Naive B cell (primary cell): ENCODE measurements at regions not wholly inside any gene's neighbourhood (a gene's known extent, or its start where the extent isn't known, plus 50 kb on each side); places are given as distances from the start of the nearest gene placed in this dataset.
A peak's percentile ranks its signal among the peaks of the same experiment; 100 is the strongest.

ENCODE experiments used
- ATAC-seq, 2 donors: fragments of 150-1000 bp; cut with Tn5 transposase; 2 replicates each; pipeline ENCODE4 v1.10.0; 2021; ENCODE audit warnings: low read depth in 2 of 2, mild to moderate bottlenecking in 2 of 2, moderate library complexity in 2 of 2
- DNase-seq: peaks from one replicate; pipeline ENCODE4 v3.0.0; 2022
- H3K27ac Mint-ChIP-seq, 6 donors: one replicate each; pipeline ENCODE4 v1.8.0; 2020 to 2022; ENCODE audit warnings: mild to moderate bottlenecking in 6 of 6, mixed read lengths in 6 of 6, moderate library complexity in 5 of 6, inconsistent platforms in 2 of 6
- H3K27me3 Mint-ChIP-seq, 3 donors: one replicate each; pipeline ENCODE4 v1.8.0; 2021 to 2022; ENCODE audit warnings: mixed read lengths in 3 of 3, mild to moderate bottlenecking in 1 of 3
- H3K36me3 Mint-ChIP-seq, 2 donors: one replicate each; pipeline ENCODE4 v1.8.0; 2020 to 2022; ENCODE audit warnings: mixed read lengths in 2 of 2, inconsistent platforms in 1 of 2, mild to moderate bottlenecking in 1 of 2
- H3K4me1 Mint-ChIP-seq, 3 donors: one replicate each; pipeline ENCODE4 v1.8.0; 2020 to 2022; ENCODE audit warnings: mixed read lengths in 3 of 3, inconsistent platforms in 1 of 3, mild to moderate bottlenecking in 1 of 3, moderate library complexity in 1 of 3
- H3K4me3 Mint-ChIP-seq, 8 donors: one replicate each; pipeline ENCODE4 v1.8.0; 2020 to 2022; ENCODE audit warnings: mild to moderate bottlenecking in 8 of 8, mixed read lengths in 8 of 8, moderate library complexity in 8 of 8, inconsistent platforms in 2 of 8
- H3K9me3 Mint-ChIP-seq, 7 donors: one replicate each; pipeline ENCODE4 v1.8.0; 2020 to 2022; ENCODE audit warnings: mixed read lengths in 7 of 7, mild to moderate bottlenecking in 5 of 7, inconsistent platforms in 2 of 7, moderate library complexity in 1 of 7

DNA sequence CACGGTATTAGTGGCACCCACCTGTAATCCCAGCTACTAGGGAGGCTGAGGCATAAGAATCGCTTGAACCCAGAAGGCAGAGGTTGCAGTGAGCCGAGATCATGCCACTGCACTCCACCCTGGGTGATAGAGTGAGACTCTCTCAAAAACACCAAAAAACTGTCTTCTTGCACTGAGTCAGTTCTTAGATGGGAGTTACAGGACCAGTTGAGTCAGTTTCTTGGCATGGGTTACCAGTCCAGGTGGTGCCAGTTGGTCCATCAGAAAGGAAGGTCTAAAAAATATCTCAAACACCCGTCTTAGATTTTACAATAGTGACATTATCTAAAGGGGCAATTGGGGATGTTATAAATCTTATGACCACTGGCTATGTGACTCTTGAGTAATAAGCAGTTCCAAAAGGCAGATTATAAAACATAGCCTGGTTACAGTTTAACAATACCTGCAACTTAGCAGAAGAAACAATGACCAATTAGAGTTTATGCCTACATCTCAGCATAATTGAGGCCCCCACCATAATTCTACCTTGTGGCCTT, 206.9 kb upstream of the FGGY start:
- Mint-ChIP-seq H3K4me1 (no peaks in the 10 kb centered on the region), H3K27me3 (no peaks in the 10 kb centered on the region), H3K36me3 (peaks cover 0 to 8% of the 10 kb centered on the region in 2 donors), H3K27ac (no peak overlapping the region), H3K4me3 (no peak overlapping the region), H3K9me3 (peaks cover 0 to 16% (median 4%) of the 10 kb centered on the region in 7 donors)
- no peak for ATAC-seq
- no peak for DNase-seq

DNA sequence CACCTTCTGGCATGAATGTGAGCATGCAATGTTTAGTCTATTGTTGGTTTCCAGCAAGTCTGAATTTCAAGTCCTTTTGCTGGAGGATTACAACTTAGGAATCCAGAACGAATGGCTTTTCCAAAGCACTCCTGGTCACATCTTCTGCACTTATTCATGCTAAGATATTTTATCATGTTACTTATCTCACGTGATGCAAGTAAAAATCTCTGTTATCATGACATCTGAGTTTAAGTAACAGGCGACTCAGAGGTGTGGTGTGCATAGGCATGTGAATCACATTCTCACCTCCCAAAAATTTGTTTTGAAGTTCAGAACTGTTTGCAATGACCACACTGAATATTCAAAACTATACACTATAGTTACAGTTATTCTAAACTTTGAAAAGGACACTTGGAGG, 204.8 kb upstream of the FGGY start:
- ATAC-seq (no peak), DNase-seq (no peak)
- peaks cover 12 to 19% (median 19%) of the 10 kb centered on the region in 3 donors for H3K4me1 Mint-ChIP-seq
- no peaks in the 10 kb centered on the region for H3K27me3 Mint-ChIP-seq
- peaks cover 0 to 16% (median 1%) of the 10 kb centered on the region in 7 donors for H3K9me3 Mint-ChIP-seq
- H3K4me3 Mint-ChIP-seq: no peak overlapping the region
- H3K27ac Mint-ChIP-seq: no peak overlapping the region
- peaks cover 0 to 8% of the 10 kb centered on the region in 2 donors for H3K36me3 Mint-ChIP-seq

DNA sequence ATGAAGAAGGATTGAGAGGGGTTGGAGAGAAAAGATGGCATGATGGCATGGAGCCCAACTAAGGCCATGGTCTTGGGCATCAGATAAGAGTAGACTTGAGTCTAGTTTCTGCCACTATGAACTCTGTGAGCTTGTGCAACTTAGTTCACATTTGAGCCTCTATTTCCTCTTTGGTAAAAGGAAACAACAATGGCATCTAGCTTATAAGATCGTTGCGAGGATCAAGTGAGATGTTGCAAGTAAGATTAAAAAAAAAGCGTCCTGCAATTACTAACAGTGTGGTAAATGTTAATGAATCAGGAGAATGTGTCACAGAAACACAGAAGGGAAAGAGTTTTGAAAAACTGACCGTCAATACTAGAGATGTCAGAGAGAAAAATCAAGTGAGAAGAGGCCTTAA, 202.9 kb upstream of the FGGY start:
- H3K36me3 Mint-ChIP-seq: peaks cover 0 to 7% of the 10 kb centered on the region in 2 donors
- ATAC-seq (no peak), DNase-seq (no peak)
- H3K27me3 Mint-ChIP-seq: no peaks in the 10 kb centered on the region
- no peak overlapping the region for H3K4me3 Mint-ChIP-seq
- peaks cover 0 to 7% (median 0%) of the 10 kb centered on the region in 7 donors for H3K9me3 Mint-ChIP-seq
- H3K4me1 Mint-ChIP-seq: peaks cover 12 to 23% (median 21%) of the 10 kb centered on the region in 3 donors
- peak overlapping the region in 1 of 6 donors; percentile 7 for H3K27ac Mint-ChIP-seq

DNA sequence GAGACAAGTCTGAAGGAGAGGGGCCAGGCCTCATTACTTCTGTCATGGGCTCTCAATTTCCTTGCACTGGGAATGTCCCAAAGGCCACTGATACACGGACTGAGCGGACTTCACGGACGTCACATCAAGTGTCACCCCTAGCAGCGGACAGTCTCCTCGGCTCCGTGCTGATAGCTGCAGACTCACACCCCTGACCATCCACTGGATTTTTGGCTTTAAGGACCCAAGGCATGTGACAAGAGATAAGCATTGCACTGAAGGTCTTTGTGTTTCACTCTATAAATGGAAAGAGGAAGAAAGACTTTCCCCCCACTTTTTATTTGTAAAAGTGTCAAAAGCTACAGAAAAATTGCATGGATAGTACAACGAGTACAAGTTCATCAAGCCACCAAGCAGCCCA, 200.4 kb upstream of the FGGY start:
- H3K36me3 Mint-ChIP-seq: no peaks in the 10 kb centered on the region
- H3K9me3 Mint-ChIP-seq: no peaks in the 10 kb centered on the region
- H3K27ac Mint-ChIP-seq: peak overlapping the region in 1 of 6 donors; percentile 81
- ATAC-seq (peak in 1 of 2 donors; percentile 48), DNase-seq (no peak)
- peak overlapping the region in 6 of 8 donors; percentile 17 to 82 (median 62) for H3K4me3 Mint-ChIP-seq
- peaks cover 12 to 23% (median 21%) of the 10 kb centered on the region in 3 donors for H3K4me1 Mint-ChIP-seq
- no peaks in the 10 kb centered on the region for H3K27me3 Mint-ChIP-seq

DNA sequence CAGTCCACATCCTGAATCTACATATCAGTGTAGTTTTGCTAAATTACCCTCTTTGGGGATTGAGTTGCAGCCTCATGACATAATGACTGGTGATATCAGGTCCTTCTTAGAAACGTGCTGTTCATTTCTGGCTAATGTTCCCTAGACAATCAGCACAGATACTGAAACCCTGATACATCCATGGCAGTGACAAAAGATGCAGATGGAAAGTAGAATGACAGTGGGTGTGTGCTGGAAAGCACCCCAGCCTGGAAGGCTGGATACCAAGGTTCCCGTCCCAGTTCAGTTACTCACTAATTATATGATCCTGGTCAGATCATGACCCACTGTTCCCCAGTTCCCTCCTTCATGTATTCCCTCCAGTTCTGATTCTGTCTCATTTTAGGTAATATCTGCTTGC, 198.2 kb upstream of the FGGY start:
- no peaks in the 10 kb centered on the region for H3K27me3 Mint-ChIP-seq
- no peak for DNase-seq
- H3K9me3 Mint-ChIP-seq: no peaks in the 10 kb centered on the region
- H3K27ac Mint-ChIP-seq: no peak overlapping the region
- no peak overlapping the region for H3K4me3 Mint-ChIP-seq
- ATAC-seq: no peak
- H3K36me3 Mint-ChIP-seq: no peaks in the 10 kb centered on the region
- H3K4me1 Mint-ChIP-seq: peaks cover 12 to 23% (median 21%) of the 10 kb centered on the region in 3 donors

DNA sequence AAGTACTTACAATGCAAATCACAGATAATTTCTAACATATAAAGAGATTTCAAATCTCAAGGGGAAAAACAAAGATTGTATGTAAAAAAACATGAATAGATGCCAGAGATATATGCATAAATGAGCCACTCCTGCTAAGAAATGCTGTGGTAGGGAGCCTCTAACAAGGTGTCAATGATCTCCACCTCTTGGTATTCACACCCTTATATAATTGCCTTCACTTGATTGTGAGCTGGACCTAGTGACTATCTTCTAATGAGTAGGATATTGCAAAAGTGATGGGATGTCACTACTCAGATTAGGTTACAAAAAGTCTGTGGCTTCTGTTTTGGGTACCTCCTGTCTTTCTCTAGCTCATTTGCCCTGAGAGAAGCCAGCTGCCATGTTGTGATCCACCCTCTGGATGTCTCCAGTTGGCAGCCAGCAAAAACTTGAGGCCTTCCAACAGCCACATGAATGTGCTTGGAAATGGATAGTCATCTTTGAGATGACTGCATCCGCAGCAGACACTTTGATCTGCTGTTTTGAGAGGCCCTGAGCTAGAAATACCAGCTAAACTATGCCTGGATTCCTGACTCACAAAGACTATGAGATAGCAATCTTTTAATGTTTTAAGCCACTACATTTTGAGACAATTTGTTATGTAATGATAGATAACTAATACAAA, 196.1 kb upstream of the FGGY start:
- Mint-ChIP-seq H3K4me1 (peaks cover 12 to 17% (median 15%) of the 10 kb centered on the region in 3 donors), H3K9me3 (no peaks in the 10 kb centered on the region), H3K36me3 (no peaks in the 10 kb centered on the region), H3K27ac (peak overlapping the region in 1 of 6 donors; percentile 22), H3K4me3 (no peak overlapping the region), H3K27me3 (no peaks in the 10 kb centered on the region)
- no peak for ATAC-seq
- DNase-seq: no peak

DNA sequence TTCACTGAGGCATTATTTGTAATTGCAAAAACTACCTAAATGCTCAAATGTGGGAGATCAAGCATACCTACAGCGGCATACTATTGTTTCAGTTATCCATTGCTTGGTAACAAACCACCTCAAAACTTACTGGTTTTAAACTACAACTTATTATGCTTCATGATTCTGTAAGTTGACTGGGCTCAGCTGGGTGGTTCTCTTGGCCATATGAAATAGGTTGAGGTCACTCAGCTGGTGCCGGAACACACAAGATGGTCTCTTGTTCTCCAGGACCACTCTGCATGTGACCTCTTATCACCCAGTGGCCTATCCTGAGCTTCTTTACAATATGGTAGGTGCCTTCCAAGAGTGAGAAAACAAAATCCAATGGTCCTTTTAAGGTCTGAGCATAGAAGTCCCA, 195.4 kb upstream of the FGGY start:
- H3K27me3 Mint-ChIP-seq: no peaks in the 10 kb centered on the region
- H3K4me3 Mint-ChIP-seq: no peak overlapping the region
- H3K36me3 Mint-ChIP-seq: no peaks in the 10 kb centered on the region
- DNase-seq: no peak
- H3K9me3 Mint-ChIP-seq: no peaks in the 10 kb centered on the region
- peaks cover 5 to 10% (median 9%) of the 10 kb centered on the region in 3 donors for H3K4me1 Mint-ChIP-seq
- H3K27ac Mint-ChIP-seq: peak overlapping the region in 1 of 6 donors; percentile 22
- no peak for ATAC-seq

DNA sequence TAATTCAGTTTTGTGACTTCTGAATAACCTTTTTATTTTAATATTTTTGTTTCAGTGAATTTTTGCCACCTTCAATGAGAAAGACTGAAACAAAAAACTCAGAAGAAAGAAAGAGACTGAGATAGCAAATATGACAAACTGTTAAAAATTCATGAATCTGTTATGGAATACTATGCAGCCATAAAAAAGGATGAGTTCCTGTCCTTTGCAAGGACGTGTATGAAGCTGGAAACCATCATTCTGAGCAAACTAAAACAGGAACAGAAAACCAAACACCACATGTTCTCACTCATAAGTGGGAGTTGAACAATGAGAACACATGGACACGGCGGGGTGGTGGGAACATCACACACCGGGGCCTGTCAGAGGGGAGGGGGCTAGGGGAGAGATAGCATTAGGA, 193.4 kb upstream of the FGGY start:
- Mint-ChIP-seq H3K4me1 (no peaks in the 10 kb centered on the region), H3K27ac (no peak overlapping the region), H3K4me3 (no peak overlapping the region), H3K9me3 (no peaks in the 10 kb centered on the region), H3K27me3 (no peaks in the 10 kb centered on the region), H3K36me3 (no peaks in the 10 kb centered on the region)
- ATAC-seq: no peak
- DNase-seq: no peak

DNA sequence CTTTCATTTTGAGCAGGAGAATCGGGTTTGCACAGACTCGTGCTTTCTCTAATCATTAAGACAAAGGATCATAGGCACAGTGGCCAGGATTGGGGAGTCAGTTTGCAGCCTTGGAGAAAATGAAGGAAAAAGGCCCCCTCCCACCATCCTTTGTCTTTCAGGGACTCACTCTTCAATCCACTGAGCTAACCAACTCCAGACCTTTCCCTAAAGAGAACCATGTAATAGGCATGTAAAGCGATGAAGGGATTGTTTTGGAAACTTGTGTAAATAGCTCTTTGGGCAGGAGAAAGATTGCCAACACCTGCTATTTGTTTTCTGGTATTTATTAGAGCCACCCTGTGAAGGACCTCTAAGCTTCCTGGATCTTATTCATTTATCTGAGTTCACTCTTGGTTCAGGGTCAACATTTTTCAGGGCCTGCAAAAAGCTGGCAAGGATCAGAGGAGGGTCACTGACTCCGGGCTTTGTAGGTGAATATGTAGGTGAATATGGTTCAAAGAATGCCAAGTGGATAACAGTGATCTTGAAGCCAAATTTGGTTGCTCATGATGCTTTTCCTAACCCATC, 192.6 kb upstream of the FGGY start:
- no peak for ATAC-seq
- no peaks in the 10 kb centered on the region for H3K9me3 Mint-ChIP-seq
- no peaks in the 10 kb centered on the region for H3K4me1 Mint-ChIP-seq
- no peaks in the 10 kb centered on the region for H3K36me3 Mint-ChIP-seq
- no peak for DNase-seq
- H3K27me3 Mint-ChIP-seq: no peaks in the 10 kb centered on the region
- no peak overlapping the region for H3K4me3 Mint-ChIP-seq
- H3K27ac Mint-ChIP-seq: no peak overlapping the region

DNA sequence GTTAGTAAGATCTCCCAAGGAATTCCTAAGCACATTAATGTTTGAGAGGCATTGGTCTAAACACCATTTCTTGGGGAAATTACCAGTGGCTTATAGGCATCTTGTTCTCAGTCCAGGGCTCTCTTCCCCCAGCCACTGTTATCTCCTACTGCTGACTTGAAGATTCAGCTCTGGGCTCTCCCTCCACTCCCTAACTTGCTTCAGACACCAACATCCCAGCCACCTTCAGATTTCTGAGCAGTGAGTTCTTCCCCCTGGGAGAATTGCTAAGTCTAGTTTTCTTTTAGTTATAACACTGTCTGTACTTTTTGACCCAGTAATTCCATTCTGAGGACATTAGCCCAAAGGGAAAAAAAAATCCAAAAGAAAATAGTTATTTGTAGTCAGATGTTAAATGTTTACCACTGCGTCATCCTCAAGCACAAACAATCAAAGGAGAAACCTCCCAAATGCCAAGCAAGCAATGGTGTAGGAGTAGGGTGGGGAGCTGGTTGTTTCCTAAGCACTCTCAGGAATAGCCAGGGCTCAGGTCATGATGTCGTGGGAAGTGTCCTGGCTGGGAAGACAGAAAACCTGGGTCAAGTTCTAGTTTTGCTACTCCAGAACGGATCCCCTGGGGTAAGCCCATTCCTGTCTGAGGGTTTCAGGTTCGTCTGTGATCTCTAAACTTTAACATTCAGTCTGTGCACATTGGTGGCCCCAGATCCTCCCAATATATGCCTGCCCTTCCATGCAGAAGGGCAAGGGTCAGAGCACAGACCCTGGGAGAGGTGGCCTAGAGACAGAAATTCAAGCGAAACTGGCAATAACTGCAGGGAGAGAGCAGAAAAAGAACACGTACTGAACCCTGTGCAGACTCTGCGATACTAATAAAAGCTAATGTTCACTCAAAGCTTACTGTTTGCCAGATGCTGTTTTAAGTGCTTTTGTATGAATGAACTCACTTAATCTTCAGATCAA, 191.1 kb upstream of the FGGY start:
- ATAC-seq: no peak

DNA sequence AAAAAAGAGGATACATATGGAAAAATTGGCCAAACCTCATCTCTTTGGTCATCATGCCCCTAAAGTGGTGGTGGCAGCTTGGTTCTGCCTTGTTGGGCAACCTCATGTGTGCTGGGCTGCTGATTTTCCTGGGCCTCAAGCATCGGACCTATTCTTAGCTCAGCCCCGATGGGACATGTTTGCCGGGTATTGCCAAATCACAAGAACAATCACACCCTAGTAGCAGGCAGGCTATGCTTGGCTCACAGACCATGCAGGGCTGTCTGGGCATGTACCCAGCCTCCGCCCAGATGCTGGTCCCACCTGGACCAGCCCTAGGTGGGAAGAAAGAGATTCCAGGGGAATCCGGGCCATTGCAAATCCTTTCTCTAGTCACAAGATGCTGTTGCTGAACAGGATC, 189.4 kb upstream of the FGGY start:
- ATAC-seq (no peak), DNase-seq (no peak)
- Mint-ChIP-seq H3K36me3 (no peaks in the 10 kb centered on the region), H3K27ac (no peak overlapping the region), H3K27me3 (no peaks in the 10 kb centered on the region), H3K4me1 (no peaks in the 10 kb centered on the region), H3K4me3 (no peak overlapping the region), H3K9me3 (no peaks in the 10 kb centered on the region)

More for the DNA sequence above, 191.1 kb upstream of the FGGY start:
- H3K4me3 Mint-ChIP-seq: no peak overlapping the region
- H3K9me3 Mint-ChIP-seq: no peaks in the 10 kb centered on the region
- no peak overlapping the region for H3K27ac Mint-ChIP-seq
- no peaks in the 10 kb centered on the region for H3K27me3 Mint-ChIP-seq
- no peaks in the 10 kb centered on the region for H3K36me3 Mint-ChIP-seq
- no peaks in the 10 kb centered on the region for H3K4me1 Mint-ChIP-seq
- DNase-seq: no peak

DNA sequence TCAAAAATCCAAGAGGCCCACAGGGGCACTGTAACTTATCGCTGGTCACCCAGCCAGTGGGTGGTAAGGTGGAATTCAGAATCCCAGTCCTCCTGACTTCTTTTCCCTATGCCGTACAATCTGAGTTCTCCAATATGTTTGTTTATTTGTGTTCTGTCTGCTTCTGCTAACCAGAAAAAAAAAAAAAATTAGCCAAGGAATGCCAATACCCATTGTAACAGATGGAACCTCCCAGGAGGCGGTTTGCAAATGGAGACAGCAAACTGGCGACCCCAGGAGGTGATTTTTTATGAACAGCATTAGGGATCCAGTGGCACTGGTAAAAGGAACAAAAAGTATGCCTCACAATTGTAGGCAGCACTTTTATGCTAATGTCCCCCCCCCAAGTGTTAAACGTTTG, 189.0 kb upstream of the FGGY start:
- Mint-ChIP-seq H3K27ac (no peak overlapping the region), H3K4me3 (no peak overlapping the region), H3K9me3 (no peaks in the 10 kb centered on the region), H3K27me3 (no peaks in the 10 kb centered on the region), H3K36me3 (no peaks in the 10 kb centered on the region), H3K4me1 (no peaks in the 10 kb centered on the region)
- ATAC-seq (no peak), DNase-seq (no peak)

DNA sequence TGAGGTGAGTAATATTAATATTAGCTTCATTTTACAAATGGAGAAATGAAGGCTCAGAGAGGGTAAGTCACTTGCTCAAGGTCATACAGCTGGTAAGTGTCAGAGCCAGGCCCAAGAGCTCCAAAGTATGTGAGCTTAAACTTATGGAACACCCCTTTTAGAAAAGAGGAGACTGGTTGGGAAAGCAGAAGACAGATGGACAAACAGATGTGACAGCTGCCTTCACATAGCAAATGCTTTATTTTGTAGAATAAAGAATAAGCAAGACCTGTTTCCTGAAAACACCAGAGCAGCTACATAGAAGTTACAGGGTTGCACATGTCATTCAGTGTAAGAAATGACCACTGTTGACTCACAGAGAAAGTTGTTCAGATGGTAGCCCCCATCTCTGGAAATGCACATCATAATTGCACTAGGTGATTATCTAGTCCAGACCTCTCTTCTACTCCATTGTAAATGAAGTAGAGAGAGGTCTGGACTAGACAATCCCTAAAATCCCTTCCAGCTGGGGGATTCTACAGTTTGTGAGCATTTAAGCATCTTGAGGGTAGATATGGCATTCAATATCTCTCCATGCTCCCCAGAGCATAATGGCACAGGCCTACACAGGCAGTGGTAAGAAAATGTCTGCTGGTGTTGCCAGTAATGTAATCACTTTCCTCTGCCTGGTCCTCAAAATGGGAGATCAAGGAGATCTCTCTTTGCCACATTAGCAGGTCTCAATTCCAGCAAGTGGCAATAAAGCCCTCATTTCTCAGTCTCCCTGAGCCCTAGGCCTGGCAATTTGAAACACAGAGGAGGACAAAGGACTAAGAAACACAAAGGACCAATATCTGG, 188.2 kb upstream of the FGGY start:
- Mint-ChIP-seq H3K4me1 (no peaks in the 10 kb centered on the region), H3K9me3 (no peaks in the 10 kb centered on the region), H3K4me3 (no peak overlapping the region), H3K27ac (peak overlapping the region in 1 of 6 donors; percentile 33), H3K36me3 (no peaks in the 10 kb centered on the region), H3K27me3 (no peaks in the 10 kb centered on the region)
- ATAC-seq: no peak
- no peak for DNase-seq
